IMR-90 (cell line): ENCODE measurements at regions not wholly inside any gene's neighbourhood (a gene's known extent, or its start where the extent isn't known, plus 50 kb on each side); places are given as distances from the start of the nearest gene placed in this dataset.

ENCODE experiments used
- ATAC-seq: fragments of 200-7000 bp; cut with Tn5 transposase; 2 replicates; pipeline ENCODE4 v1.9.1; 2020; ENCODE audit warnings: low read depth, mild to moderate bottlenecking, moderate library complexity
- BruUV-seq: library from RNA; stranded (reverse); fragments of 400-500 nt; replicated peaks from 2 replicates; lab custom pipeline; 2021; lab: Mats Ljungman, UMichigan
- CTCF ChIA-PET: fragments of 300-600 bp; formaldehyde crosslinking; extraction: SDS; loops from one replicate; lab custom pipeline; 2021; ENCODE audit warnings: antibody characterized with exemption; lab: Yijun Ruan, JAX
- POLR2A ChIA-PET: fragments of 300-600 bp; sonication (Branson Sonifier 250); formaldehyde crosslinking; loops from one replicate; lab custom pipeline; 2022; ENCODE audit warnings: antibody characterized with exemption; ENCODE audit not compliant: unreplicated experiment; lab: Charles Lee
- DNase-seq: peaks from one replicate; pipeline ENCODE4 v3.0.0; 2013
- H2AFZ ChIP-seq: replicated peaks from 2 replicates; pipeline ENCODE3; 2013; ENCODE audit warnings: low read length, mild to moderate bottlenecking; ENCODE audit not compliant: poor library complexity
- H2AK5ac ChIP-seq: 2 replicates; pipeline ENCODE4 v1.6.1; 2013; ENCODE audit warnings: low read depth, low read length, inconsistent platforms
- H2AK9ac ChIP-seq: replicated peaks from 2 replicates; pipeline ENCODE3; 2013; ENCODE audit warnings: mild to moderate bottlenecking, low read depth, low read length, moderate library complexity; ENCODE audit not compliant: poor library complexity
- H2BK120ac ChIP-seq: 2 replicates; pipeline ENCODE4 v1.6.1; 2013; ENCODE audit warnings: low read depth, low read length, inconsistent platforms
- H2BK15ac ChIP-seq: 3 replicates; pipeline ENCODE4 v1.6.1; 2013; ENCODE audit warnings: low read depth, low read length, inconsistent platforms
- H2BK20ac ChIP-seq: 2 replicates; pipeline ENCODE4 v1.6.1; 2013; ENCODE audit warnings: low read depth, mild to moderate bottlenecking, inconsistent platforms, low read length, moderate library complexity
- H2BK5ac ChIP-seq: 2 replicates; pipeline ENCODE4 v1.6.1; 2013; ENCODE audit warnings: mild to moderate bottlenecking, low read depth, low read length, inconsistent platforms; ENCODE audit not compliant: poor library complexity, severe bottlenecking
- H3K14ac ChIP-seq: replicated peaks from 2 replicates; pipeline ENCODE4 v1.6.1; 2013; ENCODE audit warnings: low read depth, low read length, inconsistent platforms
- H3K18ac ChIP-seq: 2 replicates; pipeline ENCODE4 v1.6.1; 2013; ENCODE audit warnings: low read depth, low read length, control low read depth
- H3K23ac ChIP-seq: 2 replicates; pipeline ENCODE4 v1.6.1; 2013; ENCODE audit warnings: low read depth, low read length, inconsistent platforms
- H3K27ac ChIP-seq: 2 replicates; pipeline ENCODE4 v1.5.1; 2013; ENCODE audit warnings: mild to moderate bottlenecking, control low read depth, low read length; ENCODE audit not compliant: insufficient read depth
- H3K27me3 ChIP-seq: 2 replicates; pipeline ENCODE4 v1.6.1; 2013; ENCODE audit warnings: low read length; ENCODE audit not compliant: control insufficient read depth, insufficient read depth
- H3K36me3 ChIP-seq: 2 replicates; pipeline ENCODE4 v1.6.1; 2013; ENCODE audit warnings: low read length, mixed read lengths; ENCODE audit not compliant: control insufficient read depth, insufficient read depth
- H3K4ac ChIP-seq: 2 replicates; pipeline ENCODE4 v1.6.1; 2013; ENCODE audit warnings: low read depth, low read length, inconsistent platforms
- H3K4me1 ChIP-seq: 2 replicates; pipeline ENCODE4 v1.6.1; 2013; ENCODE audit warnings: low read length, mixed read lengths; ENCODE audit not compliant: control insufficient read depth, insufficient read depth
- H3K4me2 ChIP-seq: 2 replicates; pipeline ENCODE4 v1.6.1; 2013; ENCODE audit warnings: low read depth, mild to moderate bottlenecking, control low read depth, low read length, moderate library complexity
- H3K4me3 ChIP-seq: 2 replicates; pipeline ENCODE4 v1.5.1; 2013; ENCODE audit warnings: low read depth, mild to moderate bottlenecking, control low read depth, low read length, moderate library complexity; ENCODE audit not compliant: insufficient read depth
- H3K56ac ChIP-seq: 2 replicates; pipeline ENCODE4 v1.6.1; 2013; ENCODE audit warnings: low read length, inconsistent platforms; ENCODE audit not compliant: insufficient read depth; ENCODE audit errors: extremely low read depth
- H3K79me1 ChIP-seq, 2 experiments: 2 replicates each; pipeline ENCODE4 v1.6.1; 2013; ENCODE audit warnings: low read length in 2 of 2, inconsistent platforms in 1 of 2, low read depth in 1 of 2
- H3K9ac ChIP-seq: 2 replicates; pipeline ENCODE4 v1.6.1; 2013; ENCODE audit warnings: low read depth, low read length, control low read depth
- H3K9me1 ChIP-seq: 2 replicates; pipeline ENCODE4 v1.6.1; 2013; ENCODE audit warnings: low read length, inconsistent platforms; ENCODE audit not compliant: insufficient read depth
- H3K9me3 ChIP-seq: 2 replicates; pipeline ENCODE4 v1.6.1; 2013; ENCODE audit warnings: low read length; ENCODE audit not compliant: control insufficient read depth, insufficient read depth
- H4K20me1 ChIP-seq: 2 replicates; pipeline ENCODE4 v1.6.1; 2013; ENCODE audit warnings: low read length, inconsistent platforms; ENCODE audit not compliant: insufficient read depth
- H4K5ac ChIP-seq: 2 replicates; pipeline ENCODE4 v1.6.1; 2013; ENCODE audit warnings: mild to moderate bottlenecking, low read depth, low read length, control low read depth
- H4K8ac ChIP-seq, 2 experiments: 2 replicates each; pipeline ENCODE4 v1.6.1; 2013; ENCODE audit warnings: low read depth in 2 of 2, low read length in 2 of 2, control low read depth in 1 of 2, inconsistent platforms in 1 of 2
- H4K91ac ChIP-seq: 2 replicates; pipeline ENCODE4 v1.6.1; 2013; ENCODE audit warnings: low read depth, low read length, inconsistent platforms; ENCODE audit not compliant: insufficient read depth
- FOS ChIP-seq: fragments of 150-350 bp; IDR thresholded peaks from 2 replicates; pipeline ENCODE4 v1.6.1; 2016; ENCODE audit warnings: low read depth, low read length
- WGBS, 2 experiments: methylation state at CpG; one replicate each; pipeline versions ENCODE4 v1.1.5 to v1.1.7; 2013; ENCODE audit warnings: missing lambda C conversion rate in 2 of 2; ENCODE audit not compliant: insufficient read length in 1 of 2; ENCODE audit errors: extremely low coverage in 2 of 2; 5-methylcytosine and 5-hydroxymethylcytosine counted together
- dilution Hi-C: fragments of 300-500 bp; cut with HindIII; formaldehyde crosslinking; loops from one replicate; pipeline ENCODE4 v1.14.3; 2018; ENCODE audit warnings: low sequenced_read_pairs; ENCODE audit not compliant: unreplicated experiment
- in situ Hi-C: fragments of 300-500 bp; cut with MboI; formaldehyde crosslinking; loops from 3 replicates; pipeline ENCODE4 v1.14.3; 2019; ENCODE audit warnings: low sequenced_read_pairs, inconsistent platforms, mixed read lengths
- intact Hi-C: fragments of 100-400 bp; cut with micrococcal nuclease; formaldehyde crosslinking; loops from 2 replicates; pipeline ENCODE4 v1.10.0; 2022

DNA sequence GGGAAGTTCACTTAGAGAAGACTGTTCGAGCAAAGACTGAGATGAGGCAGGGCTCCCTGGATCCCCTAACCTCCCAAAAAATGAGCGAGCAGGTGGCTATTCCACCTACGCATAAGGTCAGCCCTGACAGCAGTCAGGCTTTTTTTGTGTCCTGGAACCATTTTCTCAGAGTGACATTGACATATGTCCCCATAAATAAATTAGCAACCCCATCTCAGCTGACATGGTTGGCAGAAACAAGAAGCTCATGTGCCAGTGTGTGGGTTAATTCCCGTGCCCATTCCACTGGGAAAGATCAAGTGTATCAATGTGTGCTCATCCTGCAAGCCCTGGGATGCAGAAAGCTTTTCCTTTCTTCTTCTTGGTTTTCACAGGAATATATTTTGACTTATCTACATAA is 740.4 kb upstream of the CELF4 start:
- intact Hi-C loops (no loop called here), in situ Hi-C loops (no loop called here), dilution Hi-C loops (no loop called here)
- Histone ChIP-seq H2BK5ac (no peak overlapping the region), H3K4me2 (no peak overlapping the region), H3K36me3 (no peaks in the 10 kb centered on the region), H3K4me1 (no peaks in the 10 kb centered on the region), H2AFZ (no peak overlapping the region), H3K14ac (no peak overlapping the region), H3K9ac (no peak overlapping the region), H2AK9ac (no peak overlapping the region), H2BK120ac (no peak overlapping the region), H3K56ac (no peak overlapping the region), H4K20me1 (no peaks in the 10 kb centered on the region), H3K27ac (no peak overlapping the region), H2AK5ac (no peak overlapping the region), H3K4ac (no peak overlapping the region), H3K18ac (no peak overlapping the region), H4K5ac (no peak overlapping the region), H3K79me1 (no peaks in the 10 kb centered on the region), H3K4me3 (no peak overlapping the region), H4K8ac (no peak overlapping the region), H3K27me3 (no peaks in the 10 kb centered on the region), H4K91ac (no peak overlapping the region), H3K9me1 (no peaks in the 10 kb centered on the region), H2BK20ac (no peak overlapping the region), H3K9me3 (peaks cover 10% of the 10 kb centered on the region), H3K23ac (no peak overlapping the region), H2BK15ac (no peak overlapping the region)
- BruUV-seq: no TSS peak
- ATAC-seq (no peak), DNase-seq (no peak)
- WGBS, 2 experiments: 100% methylated on average over 1 of the region's 4 CpGs; no CpG with 5 or more reads in 1 of the 2 experiments
- ChIA-PET CTCF (no interaction called here), POLR2A (no interaction called here)
- no peak for TF ChIP-seq FOS
